ENCODE measurements at regions not wholly inside any gene's neighbourhood (a gene's known extent, or its start where the extent isn't known, plus 50 kb on each side); places are given as distances from the start of the nearest gene placed in this dataset.

DNA sequence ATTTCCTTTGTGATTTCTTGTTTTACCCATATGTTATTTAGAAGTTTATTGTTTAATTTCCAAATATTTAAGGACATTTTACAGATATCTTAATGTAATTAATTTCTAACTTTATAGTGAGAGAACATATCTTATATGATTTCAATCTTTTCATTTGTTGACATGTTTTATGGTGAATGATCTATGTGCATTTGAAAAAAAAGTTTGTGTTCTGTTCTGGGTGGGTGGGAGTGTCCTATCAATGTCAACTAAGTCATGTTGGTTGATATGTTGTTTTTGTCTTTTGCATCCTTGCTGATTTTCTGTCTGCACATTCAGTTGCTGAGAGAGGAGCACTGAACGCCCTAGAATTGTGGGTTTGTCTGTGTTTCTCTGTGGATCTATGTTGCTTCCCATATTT lies 50.3 kb upstream of the CBFA2T3 start:
- DNase-seq (ENCODE audit: low spot score) = no peak

DNA sequence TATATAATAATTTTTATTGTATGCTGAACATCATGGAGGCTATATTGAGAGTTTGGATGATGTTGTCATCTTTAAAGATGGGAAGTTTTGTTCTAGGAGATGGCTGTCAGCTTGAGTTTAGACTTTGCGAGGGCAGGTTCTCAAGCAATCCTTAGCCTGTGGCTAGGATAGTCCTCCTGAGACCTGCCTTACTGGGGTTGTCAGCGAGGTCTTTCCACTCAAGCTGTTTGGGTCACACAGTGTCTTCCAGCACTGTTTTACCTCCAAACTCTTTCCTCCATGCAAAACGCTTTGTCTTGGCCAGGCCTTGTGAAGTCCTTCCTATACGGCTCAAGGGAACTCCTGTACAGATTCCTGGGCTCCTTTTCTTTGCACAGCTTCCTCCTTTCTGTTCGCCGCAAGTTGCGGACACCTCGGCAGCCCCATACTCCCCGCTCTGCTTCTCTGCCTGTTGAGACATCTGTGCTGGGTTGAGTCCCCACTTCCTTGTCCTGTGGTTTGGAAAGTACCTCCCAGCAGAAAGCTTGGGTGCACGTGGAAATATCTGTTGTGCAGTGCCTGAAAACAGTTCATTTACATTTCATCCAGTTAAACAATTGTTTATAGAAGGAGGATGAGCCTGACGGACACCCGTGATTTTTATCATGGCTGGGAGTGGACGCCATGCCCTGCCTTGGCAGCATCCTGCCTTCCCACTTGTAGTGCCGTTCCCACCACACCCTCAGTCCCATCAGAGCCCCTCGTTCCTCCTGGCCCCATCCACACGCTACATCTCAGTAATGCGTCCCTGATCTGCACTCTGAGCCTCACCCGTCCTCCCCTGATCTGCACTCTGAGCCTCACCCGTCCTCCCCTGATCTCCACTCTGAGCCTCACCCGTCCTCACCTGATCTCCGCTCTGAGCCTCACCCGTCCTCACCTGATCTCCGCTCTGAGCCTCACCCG lies 55.0 kb upstream of the CBFA2T3 start:
- DNase-seq (ENCODE audit: low spot score) = peak; percentile 77

- DNase-seq (ENCODE audit: low spot score) = no peak
Observed at GRCh38 chr16:89033304-89033703, 56.3 kb upstream of the CBFA2T3 start.

- DNase-seq (ENCODE audit: low spot score) = no peak
Observed at GRCh38 chr16:89033796-89034572, 57.0 kb upstream of the CBFA2T3 start.

- no peak for DNase-seq (ENCODE audit: low spot score)
Observed at GRCh38 chr16:89034573-89034961, 57.6 kb upstream of the CBFA2T3 start.

GRCh38 chr16:89034971-89035668 lies 58.1 kb upstream of the CBFA2T3 start:
- DNase-seq (ENCODE audit: low spot score) = no peak

DNA sequence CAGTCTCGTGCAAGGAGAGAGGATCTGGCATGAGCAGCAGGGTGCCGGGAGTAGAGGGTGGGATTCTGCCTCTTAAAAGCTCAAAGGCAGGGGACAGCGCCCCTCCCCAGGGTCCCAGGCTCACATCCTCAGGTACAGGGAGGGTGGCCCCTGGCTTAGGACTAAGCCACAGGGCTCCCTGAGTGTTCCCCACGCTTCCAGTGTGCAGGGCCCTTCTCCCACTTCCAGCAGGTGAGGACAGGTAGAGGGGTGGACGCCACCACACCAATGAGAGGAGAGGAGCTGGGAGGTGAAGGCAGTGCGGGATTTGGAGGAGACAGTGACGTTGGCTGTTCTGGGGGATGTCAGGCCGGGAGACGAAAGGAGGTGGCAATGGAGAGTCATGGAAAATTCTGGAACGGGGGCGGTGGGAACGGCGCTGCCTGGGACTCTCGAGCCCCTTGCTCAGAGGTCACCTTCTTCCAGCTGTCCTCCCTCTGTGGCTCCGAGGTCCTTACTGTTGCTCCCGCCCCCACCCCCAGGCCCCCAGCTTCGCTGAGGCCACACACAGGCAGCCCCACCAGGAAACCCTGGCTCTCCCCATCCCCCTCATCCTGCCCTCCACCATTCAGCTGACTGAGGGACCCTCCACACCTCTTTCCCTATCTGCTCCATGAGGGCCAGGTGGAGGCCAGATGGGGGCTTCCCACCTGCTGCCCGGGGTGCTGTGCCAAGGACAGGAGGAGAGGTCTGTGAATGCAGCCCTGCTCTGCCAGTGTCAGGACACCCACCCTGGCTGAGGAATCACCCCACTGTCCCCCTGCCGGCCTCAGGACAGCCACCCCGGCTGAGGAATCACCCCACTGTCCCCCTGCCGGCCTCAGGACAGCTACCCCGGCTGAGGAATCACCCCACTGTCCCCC lies 57.7 kb upstream of the ACSF3 start:
- no peak for DNase-seq (ENCODE audit: low spot score)

GRCh38 chr16:89036776-89037175 lies 56.9 kb upstream of the ACSF3 start:
- no peak for DNase-seq (ENCODE audit: low spot score)

- no peak for DNase-seq (ENCODE audit: low spot score)
Observed at GRCh38 chr16:89037261-89038152, 56.1 kb upstream of the ACSF3 start.

GRCh38 chr16:89038221-89038721 lies 55.4 kb upstream of the ACSF3 start:
- no peak for DNase-seq (ENCODE audit: low spot score)

DNA sequence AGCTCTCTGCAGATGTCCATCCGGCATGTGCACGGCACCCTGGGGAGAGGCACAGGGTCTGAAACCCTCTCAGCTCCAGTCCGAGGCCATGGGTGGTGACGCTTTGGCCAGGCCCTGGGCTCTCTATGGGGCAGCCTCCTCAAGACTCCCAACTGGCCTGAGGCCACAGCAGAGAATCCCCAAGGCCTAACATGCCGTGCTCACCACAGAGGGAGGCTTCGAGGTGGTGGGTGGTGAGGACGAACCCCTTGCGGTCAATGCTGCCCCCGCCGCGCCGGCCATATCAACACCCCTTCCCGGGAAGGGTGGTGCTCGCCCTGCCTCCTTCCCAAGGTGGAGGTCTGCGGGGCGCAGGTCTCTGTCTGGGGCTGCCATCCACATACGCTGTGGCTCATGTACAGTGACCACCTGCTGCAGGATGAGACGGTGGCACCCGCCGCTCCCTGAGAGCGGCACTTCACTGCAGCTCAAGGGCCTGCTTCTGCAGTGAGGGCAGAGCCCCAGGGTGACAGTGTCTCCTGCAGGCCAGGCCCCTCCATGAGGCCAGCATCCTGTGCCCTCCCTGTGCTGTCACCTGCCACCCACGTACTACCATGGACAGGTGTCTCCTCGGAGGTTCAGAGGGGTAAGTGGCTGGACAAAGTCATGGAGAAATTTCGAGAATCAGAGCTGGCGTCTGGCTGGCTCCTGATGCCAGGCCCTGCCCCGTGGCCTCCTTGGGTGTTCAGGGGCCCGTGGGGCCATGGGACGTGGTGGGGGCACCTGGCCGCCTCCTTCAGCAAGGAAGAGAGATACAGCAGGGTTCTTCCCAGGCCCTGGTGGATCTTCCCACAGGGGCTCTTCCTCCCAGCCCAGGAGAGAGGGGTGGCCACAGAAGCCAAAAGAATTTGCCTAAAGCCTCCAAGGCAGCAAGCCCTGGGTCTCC lies 54.6 kb upstream of the ACSF3 start:
- DNase-seq (ENCODE audit: low spot score) = no peak

DNA sequence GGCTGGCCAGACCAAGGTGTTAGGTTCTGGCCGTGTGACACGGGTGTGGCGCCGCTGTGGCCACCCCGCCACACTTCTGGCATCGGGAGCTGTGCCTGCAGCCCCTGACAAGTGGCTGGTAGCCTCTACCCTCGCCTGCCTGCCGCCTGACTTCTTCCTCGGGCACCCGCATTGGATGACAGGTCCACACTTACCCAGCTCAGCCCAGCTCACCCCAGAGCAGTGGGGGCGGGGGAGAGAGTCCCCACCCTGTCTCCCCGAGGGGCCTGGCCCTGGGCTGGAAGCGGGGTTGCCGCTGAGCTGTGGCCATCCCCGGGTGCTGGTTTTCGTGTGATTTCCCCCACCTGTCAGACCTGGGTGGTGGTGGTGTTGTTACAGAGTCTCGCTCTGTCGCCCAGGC lies 53.9 kb upstream of the ACSF3 start:
- DNase-seq (ENCODE audit: low spot score) = no peak

DNA sequence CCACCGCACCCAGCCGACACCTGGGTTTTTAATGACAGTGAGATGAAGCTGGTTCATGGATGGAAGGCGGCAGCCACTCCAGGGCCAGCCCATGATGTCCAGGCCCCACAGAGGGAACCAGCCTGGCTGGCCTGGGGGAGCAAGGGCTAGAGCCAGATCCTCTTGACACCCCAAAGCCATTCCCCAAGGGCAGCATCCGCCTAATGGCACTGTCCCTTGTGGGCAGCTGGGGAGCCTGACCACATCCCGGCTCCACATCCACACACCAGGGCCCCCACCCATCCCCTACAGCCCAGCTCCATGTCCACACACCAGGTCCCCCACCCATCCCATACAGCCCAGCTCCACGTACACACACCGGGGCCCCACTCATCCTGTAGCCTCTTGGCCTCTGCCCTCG lies 53.3 kb upstream of the ACSF3 start:
- DNase-seq (ENCODE audit: low spot score) = no peak

DNA sequence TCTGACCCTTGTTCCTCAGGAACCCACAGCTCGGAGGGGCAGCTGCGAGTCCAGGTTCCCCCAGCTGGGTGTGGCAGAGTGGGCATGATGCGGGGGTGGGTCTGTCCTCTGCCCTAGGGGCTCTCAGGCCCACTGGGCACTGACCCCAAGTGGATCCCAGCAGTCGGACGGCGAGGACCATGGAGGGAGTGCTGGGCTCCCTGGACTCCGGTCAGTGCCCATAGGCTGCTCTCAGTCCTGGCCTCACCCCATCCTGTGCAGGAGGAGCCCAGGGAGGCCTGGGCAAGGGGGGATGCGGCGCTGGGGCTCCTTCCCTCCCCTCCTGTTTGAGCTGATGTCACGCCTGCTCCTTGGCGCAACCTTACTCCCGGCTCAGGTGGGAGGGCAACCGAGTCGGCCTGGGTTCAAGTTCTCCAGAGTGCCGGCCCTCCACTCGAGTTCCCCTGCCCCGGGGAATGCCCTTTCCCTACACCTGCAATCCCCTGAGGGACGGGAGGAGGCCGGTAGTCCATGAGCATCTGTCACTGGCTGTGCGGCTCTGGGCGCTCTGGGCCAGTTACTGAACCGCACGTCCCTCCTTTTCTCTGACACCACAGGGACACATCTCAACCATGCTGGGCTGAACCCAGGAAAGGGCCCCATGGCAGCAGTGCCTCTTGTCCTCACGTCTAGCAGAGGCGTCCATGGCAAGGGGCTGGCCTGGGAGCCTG lies 52.6 kb upstream of the ACSF3 start:
- DNase-seq (ENCODE audit: low spot score) = no peak

GRCh38 chr16:89041571-89042481 lies 51.8 kb upstream of the ACSF3 start:
- no peak for DNase-seq (ENCODE audit: low spot score)

DNA sequence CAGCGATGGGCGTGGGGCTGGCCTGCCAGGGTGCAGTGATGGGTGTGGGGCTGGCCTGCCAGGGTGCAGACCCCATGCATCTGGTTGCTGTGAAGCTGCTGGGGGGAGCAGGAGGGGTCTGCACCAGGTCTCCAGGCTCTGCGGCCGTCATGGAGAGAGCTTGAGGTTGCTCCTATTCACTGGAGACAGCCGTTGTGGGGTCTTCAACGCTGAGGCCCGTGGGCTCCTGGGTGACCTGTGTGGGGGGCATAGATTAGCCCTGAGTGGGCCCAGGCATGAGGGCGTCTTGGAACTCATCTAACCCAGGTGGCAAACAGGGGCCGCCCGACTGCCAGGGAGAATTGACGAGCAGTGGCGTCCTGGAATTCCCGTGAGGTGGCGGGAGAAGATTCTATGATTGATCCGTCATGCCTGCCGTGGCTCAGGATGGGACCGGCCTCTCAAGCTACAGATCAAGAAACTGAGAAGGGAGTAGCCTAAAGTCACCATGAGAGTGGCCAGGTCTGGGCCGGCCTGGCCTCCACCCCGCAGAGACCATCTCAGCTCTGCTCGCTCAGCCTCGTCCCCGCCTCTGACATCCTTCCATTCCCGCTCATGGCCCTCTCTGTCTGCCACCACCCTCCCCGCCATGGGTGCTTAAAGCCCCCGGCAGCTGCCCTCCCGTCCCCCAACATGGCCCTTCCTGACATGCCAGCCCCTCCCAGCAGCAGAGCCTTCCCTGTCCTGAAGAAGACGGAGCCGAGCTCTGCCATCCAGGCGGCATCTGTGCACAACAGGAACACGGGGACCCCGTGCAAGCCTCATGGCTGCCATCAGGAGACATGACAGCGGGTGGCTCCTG lies 50.7 kb upstream of the ACSF3 start:
- no peak for DNase-seq (ENCODE audit: low spot score)
